ENCODE measurements at regions not wholly inside any gene's neighbourhood (a gene's known extent, or its start where the extent isn't known, plus 50 kb on each side); places are given as distances from the start of the nearest gene placed in this dataset.

DNA sequence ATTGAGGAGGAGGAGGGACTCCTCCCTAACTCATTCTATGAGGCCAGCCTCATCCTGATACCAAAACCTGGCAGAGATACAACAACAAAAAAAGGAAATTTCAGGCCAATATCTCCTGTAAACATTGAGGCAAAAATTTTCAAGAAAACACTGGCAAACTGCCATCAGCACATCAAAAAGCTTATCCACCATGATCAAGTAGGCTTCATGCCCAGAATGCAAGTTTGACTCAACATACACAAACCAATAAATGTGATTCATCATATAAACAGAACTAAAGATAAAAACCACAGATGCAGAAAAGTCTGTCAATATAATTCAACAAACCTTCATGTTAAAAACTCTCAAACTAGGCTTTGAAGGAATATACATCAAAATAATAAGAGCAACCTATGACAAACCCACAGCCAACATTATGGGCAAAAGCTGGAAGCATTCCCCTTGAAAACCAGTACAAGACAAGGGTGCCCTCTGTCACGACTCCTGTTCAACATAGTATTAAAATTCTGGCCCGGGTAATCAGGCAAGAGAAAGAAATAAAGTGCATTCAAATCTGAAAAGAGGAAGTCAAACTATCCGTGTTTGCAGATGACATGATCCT, 1014.3 kb downstream of the CBLN2 start:
- Histone ChIP-seq H3K27me3 (no peaks in the 10 kb centered on the region), H3K4me1 (no peaks in the 10 kb centered on the region)
- intact Hi-C loops (cut with DNase I), result no loop called here

DNA sequence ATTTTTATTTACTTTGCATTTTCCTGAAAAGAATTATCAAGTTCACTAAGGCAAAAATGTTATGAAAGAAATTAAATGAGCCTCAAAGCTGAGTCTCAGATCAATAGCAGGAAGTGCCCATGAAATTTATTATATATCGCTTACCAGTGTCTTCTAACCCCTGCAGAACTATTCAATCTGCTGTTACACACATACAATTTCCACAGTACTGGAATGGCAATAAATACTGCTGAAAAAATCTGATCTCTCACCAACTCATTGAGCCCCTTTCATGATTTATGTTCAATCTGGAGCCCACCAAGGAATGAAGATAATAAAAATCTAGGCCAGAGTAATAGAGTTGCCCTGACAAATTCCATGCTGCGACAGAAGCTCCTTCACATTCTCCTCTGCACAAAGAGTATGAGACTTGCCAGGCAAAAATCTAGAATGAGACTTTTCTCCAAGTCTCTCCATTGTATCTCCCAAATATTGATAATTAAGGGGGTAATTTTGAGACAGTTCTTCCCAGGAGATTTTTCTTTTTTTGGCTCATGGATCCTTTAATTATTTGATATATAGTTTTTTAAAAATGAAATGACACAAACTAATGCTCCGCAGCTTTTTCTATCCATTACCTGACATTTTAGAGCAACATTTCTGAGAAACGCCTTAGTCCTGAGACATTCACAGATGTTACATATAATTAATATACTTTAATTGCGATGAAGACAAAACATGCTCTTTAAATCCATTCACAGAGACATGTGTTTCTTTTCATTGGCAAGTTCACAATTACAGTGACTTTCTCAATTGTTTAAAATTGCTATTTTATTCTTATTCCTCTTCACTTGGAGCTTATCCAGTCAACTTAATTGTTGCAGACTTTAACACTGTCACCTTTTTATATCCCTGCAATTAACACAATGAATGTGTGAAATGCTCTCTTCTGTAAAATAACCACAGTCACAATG, 1020.4 kb downstream of the CBLN2 start:
- H3K27me3 ChIP-seq, result no peaks in the 10 kb centered on the region
- H3K4me3 ChIP-seq, result no peak overlapping the region
- H3K4me1 ChIP-seq, result no peaks in the 10 kb centered on the region
- TF ChIP-seq, protein P1, sequence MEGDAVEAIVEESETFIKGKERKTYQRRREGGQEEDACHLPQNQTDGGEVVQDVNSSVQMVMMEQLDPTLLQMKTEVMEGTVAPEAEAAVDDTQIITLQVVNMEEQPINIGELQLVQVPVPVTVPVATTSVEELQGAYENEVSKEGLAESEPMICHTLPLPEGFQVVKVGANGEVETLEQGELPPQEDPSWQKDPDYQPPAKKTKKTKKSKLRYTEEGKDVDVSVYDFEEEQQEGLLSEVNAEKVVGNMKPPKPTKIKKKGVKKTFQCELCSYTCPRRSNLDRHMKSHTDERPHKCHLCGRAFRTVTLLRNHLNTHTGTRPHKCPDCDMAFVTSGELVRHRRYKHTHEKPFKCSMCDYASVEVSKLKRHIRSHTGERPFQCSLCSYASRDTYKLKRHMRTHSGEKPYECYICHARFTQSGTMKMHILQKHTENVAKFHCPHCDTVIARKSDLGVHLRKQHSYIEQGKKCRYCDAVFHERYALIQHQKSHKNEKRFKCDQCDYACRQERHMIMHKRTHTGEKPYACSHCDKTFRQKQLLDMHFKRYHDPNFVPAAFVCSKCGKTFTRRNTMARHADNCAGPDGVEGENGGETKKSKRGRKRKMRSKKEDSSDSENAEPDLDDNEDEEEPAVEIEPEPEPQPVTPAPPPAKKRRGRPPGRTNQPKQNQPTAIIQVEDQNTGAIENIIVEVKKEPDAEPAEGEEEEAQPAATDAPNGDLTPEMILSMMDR (IDR thresholded peaks at IDR 0.05), result no peak
- TF ChIP-seq POLR2A (IDR thresholded peaks at IDR 0.05), result no peak
- no peak for TF ChIP-seq POLR2AphosphoS5 (IDR thresholded peaks at IDR 0.05; ENCODE audit: insufficient read depth in 1 of 2, low read depth in 1 of 2)
- DNase-seq (ENCODE audit: extremely low spot score in 2 of 2), result no peak
- H3K36me3 ChIP-seq, result no peaks in the 10 kb centered on the region
- no peaks in the 10 kb centered on the region for H3K9me3 ChIP-seq
- H3K27ac ChIP-seq, result no peak overlapping the region
- intact Hi-C loops (cut with DNase I), result no loop called here

More for the DNA sequence above, 1014.3 kb downstream of the CBLN2 start:
- TF ChIP-seq, protein P1 (IDR thresholded peaks at IDR 0.05), result no peak
- TF ChIP-seq POLR2A (IDR thresholded peaks at IDR 0.05) (no peak), POLR2AphosphoS5 (IDR thresholded peaks at IDR 0.05; ENCODE audit: insufficient read depth in 1 of 2, low read depth in 1 of 2) (no peak)
- no peak overlapping the region for H3K4me3 ChIP-seq
- DNase-seq (ENCODE audit: extremely low spot score in 2 of 2), result no peak
- H3K9me3 ChIP-seq, result no peaks in the 10 kb centered on the region
- no peak overlapping the region for H3K27ac ChIP-seq
- no peaks in the 10 kb centered on the region for H3K36me3 ChIP-seq

DNA sequence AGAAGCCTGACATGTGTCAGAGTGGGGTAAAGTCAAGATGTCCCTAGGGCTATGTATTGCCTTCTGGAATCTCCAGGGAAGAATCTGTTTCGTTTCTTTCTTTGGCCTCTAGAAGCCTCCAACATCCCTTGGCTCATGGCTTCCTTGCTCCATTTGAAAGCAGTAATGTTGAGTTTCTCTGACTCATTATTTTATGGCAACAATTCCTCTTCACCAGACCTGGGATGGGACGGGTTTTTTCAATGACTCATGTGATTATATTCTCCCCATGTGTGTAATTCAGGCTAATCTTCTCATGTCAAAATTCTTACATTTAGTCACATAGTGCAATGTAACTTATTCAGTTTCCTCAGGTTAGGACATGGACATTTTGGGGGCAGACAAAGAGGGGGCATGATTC, 1038.6 kb downstream of the CBLN2 start:
- no peaks in the 10 kb centered on the region for H3K4me1 ChIP-seq
- H3K9me3 ChIP-seq, result no peaks in the 10 kb centered on the region
- no peak for DNase-seq (ENCODE audit: extremely low spot score in 2 of 2)
- H3K27ac ChIP-seq, result no peak overlapping the region
- no peak overlapping the region for H3K4me3 ChIP-seq
- TF ChIP-seq, protein P1 (IDR thresholded peaks at IDR 0.05), result no peak
- no peak for TF ChIP-seq POLR2A (IDR thresholded peaks at IDR 0.05)
- no peak for TF ChIP-seq POLR2AphosphoS5 (IDR thresholded peaks at IDR 0.05; ENCODE audit: insufficient read depth in 1 of 2, low read depth in 1 of 2)
- no peaks in the 10 kb centered on the region for H3K27me3 ChIP-seq
- no peaks in the 10 kb centered on the region for H3K36me3 ChIP-seq
- intact Hi-C loops (cut with DNase I), result no loop called here

DNA sequence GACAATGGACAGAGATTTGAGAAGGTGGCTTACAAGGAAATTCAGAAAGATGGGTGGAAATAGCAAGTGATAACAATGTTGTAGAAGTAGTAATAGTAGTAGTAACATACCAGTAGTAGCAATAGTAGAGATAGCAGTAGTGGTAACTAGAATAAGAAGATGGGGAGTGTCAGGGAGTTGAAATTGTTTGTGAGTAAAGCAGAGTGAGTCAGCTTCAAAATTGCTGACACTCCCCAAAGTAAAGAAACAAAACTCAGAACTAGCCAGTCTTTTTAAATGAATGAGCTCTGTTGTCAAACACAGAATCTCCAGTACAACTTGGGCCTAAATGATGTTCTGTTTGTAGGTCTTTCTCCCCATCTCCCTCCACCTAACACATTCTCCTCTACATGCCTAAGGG, 1040.9 kb downstream of the CBLN2 start:
- Histone ChIP-seq H3K27me3 (no peaks in the 10 kb centered on the region), H3K27ac (no peak overlapping the region), H3K4me3 (no peak overlapping the region), H3K36me3 (no peaks in the 10 kb centered on the region), H3K9me3 (no peaks in the 10 kb centered on the region), H3K4me1 (no peaks in the 10 kb centered on the region)
- no peak for DNase-seq (ENCODE audit: extremely low spot score in 2 of 2)
- intact Hi-C loops (cut with DNase I), result no loop called here
- TF ChIP-seq POLR2A (IDR thresholded peaks at IDR 0.05), result no peak
- TF ChIP-seq, protein P1 (IDR thresholded peaks at IDR 0.05), result no peak
- no peak for TF ChIP-seq POLR2AphosphoS5 (IDR thresholded peaks at IDR 0.05; ENCODE audit: insufficient read depth in 1 of 2, low read depth in 1 of 2)

DNA sequence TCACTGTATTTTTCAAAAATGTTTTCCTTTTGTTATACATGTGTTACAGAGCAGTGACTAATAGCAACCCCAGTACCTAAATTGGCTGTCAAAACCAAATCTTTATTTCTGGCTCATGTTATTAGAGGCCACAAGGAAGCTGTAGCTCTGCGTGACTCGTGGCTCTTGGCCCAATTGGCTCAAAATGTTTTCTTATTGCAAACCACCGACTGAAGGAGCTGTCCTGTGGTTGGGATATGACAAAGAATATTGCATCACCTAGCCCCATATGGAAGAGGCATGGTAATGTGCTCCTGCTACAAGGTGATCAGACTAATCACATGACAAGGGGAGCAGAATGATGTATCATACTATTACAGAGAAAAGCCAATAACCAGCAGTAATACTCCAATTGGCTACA, 1058.5 kb downstream of the CBLN2 start:
- intact Hi-C loops (cut with DNase I), result no loop called here

More for the DNA sequence above, 1058.5 kb downstream of the CBLN2 start:
- TF ChIP-seq POLR2AphosphoS5 (IDR thresholded peaks at IDR 0.05; ENCODE audit: insufficient read depth in 1 of 2, low read depth in 1 of 2), result no peak
- TF ChIP-seq POLR2A (IDR thresholded peaks at IDR 0.05), result no peak
- TF ChIP-seq, protein P1 (IDR thresholded peaks at IDR 0.05), result no peak
- Histone ChIP-seq H3K27ac (no peak overlapping the region), H3K4me3 (no peak overlapping the region), H3K4me1 (no peaks in the 10 kb centered on the region), H3K27me3 (no peaks in the 10 kb centered on the region), H3K9me3 (no peaks in the 10 kb centered on the region), H3K36me3 (no peaks in the 10 kb centered on the region)
- DNase-seq (ENCODE audit: extremely low spot score in 2 of 2), result no peak
